HEK293T (cell line): ENCODE measurements at regions not wholly inside any gene's neighbourhood (a gene's known extent, or its start where the extent isn't known, plus 50 kb on each side); places are given as distances from the start of the nearest gene placed in this dataset.

Source experiments
- CTCF ChIA-PET: fragments of 350-600 bp; formaldehyde crosslinking; extraction: SDS; loops from one replicate; lab custom pipeline; 2021; ENCODE audit warnings: antibody characterized with exemption, inconsistent platforms; lab: Yijun Ruan, JAX
- POLR2A ChIA-PET: fragments of 350-600 bp; formaldehyde crosslinking; extraction: SDS; loops from one replicate; lab custom pipeline; 2020; ENCODE audit warnings: antibody characterized with exemption, inconsistent platforms; lab: Yijun Ruan, JAX
- DNase-seq: peaks from one replicate; pipeline ENCODE4 v3.0.0; 2012; ENCODE audit warnings: mixed read lengths; ENCODE audit errors: extremely low spot score
- ARNT ChIP-seq: fragments of 450-650 bp; IDR thresholded peaks from 2 replicates; pipeline ENCODE4 v1.6.1; 2017; ENCODE audit warnings: mild to moderate bottlenecking
- BHLHE40 ChIP-seq: fragments of 450-650 bp; IDR thresholded peaks from 2 replicates; pipeline ENCODE4 v1.6.1; 2016; ENCODE audit warnings: mild to moderate bottlenecking, moderate library complexity, borderline replicate concordance
- CTBP1 ChIP-seq: fragments of 450-650 bp; IDR thresholded peaks from 2 replicates; pipeline ENCODE4 v1.6.1; 2016; ENCODE audit warnings: borderline replicate concordance
- ELF4 ChIP-seq: fragments of 450-650 bp; IDR thresholded peaks from 2 replicates; pipeline ENCODE4 v1.6.1; 2017; ENCODE audit warnings: antibody characterized with exemption
- FOXA1 ChIP-seq: fragments of 450-650 bp; IDR thresholded peaks from 2 replicates; pipeline ENCODE4 v1.6.1; 2016; ENCODE audit warnings: mild to moderate bottlenecking
- FOXK2 ChIP-seq: fragments of 450-650 bp; IDR thresholded peaks from 2 replicates; pipeline ENCODE4 v1.6.1; 2016; ENCODE audit warnings: mild to moderate bottlenecking
- FOXM1 ChIP-seq: fragments of 450-650 bp; IDR thresholded peaks from 2 replicates; pipeline ENCODE4 v1.6.1; 2017; ENCODE audit warnings: mild to moderate bottlenecking, borderline replicate concordance
- HDGF ChIP-seq: fragments of 450-650 bp; IDR thresholded peaks from 2 replicates; pipeline ENCODE4 v1.6.1; 2017; ENCODE audit warnings: antibody characterized with exemption, borderline replicate concordance
- L3MBTL2 ChIP-seq: fragments of 450-650 bp; conservative IDR thresholded peaks from 2 replicates; pipeline ENCODE4 v1.6.1; 2016; ENCODE audit warnings: mild to moderate bottlenecking
- LEF1 ChIP-seq: fragments of 450-650 bp; IDR thresholded peaks from 2 replicates; pipeline ENCODE4 v1.6.1; 2017; ENCODE audit warnings: mild to moderate bottlenecking, borderline replicate concordance
- NFRKB ChIP-seq: fragments of 450-650 bp; IDR thresholded peaks from 2 replicates; pipeline ENCODE4 v1.6.1; 2016; ENCODE audit warnings: mild to moderate bottlenecking, moderate library complexity
- SP1 ChIP-seq: fragments of 450-650 bp; IDR thresholded peaks from 2 replicates; pipeline ENCODE4 v1.6.1; 2017
- SUZ12 ChIP-seq: fragments of 450-650 bp; IDR thresholded peaks from 2 replicates; pipeline ENCODE4 v1.6.1; 2016; ENCODE audit warnings: mild to moderate bottlenecking
- TARDBP ChIP-seq: fragments of 450-650 bp; IDR thresholded peaks from 2 replicates; pipeline ENCODE4 v1.6.1; 2016
- ZNF384 ChIP-seq: fragments of 450-650 bp; IDR thresholded peaks from 2 replicates; pipeline ENCODE4 v1.6.1; 2016
- TF ChIP-seq, protein P1 (sequence below): fragments of 450-650 bp; IDR thresholded peaks from 2 replicates; pipeline ENCODE4 v1.6.1; 2016

DNA sequence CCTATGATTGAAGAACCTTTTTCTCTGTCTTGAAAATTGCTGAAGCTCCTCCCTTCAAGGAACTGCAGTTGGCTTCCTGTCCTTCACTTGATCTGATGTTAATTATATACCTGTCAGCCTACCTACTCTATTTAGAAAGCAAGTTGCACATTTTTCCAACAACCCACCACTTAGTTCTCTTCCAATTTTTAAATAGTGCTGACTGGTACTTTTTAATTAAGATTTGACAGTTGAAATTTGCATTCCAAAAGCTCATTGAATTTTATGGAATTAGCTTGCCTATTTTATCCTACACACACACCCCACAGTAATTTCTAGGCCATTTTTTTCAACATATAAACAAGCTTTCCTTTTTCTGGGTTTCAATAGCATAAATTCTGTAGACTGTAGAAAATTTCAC is 820.3 kb upstream of the FAT3 start:
- ChIA-PET POLR2A (no interaction called here), CTCF (no interaction called here)
- TF ChIP-seq FOXM1 (no peak), ELF4 (no peak), BHLHE40 (no peak), FOXK2 (no peak)
- DNase-seq: no peak

DNA sequence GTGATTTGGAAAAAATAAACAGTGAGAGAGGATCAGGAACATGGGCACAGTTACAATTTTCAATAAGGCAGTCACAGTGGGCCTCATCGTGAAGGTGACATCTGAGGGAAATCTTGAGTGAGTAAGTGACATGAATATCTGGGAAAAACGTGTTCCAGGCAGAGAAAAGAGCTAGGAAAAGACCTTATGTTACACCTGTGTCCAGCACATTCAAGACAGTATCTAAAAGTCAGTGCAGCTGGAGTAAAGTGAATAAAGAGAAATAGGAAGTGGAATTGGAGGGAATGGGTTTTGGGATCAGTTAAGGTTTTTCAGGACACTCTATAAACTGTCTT is 827.5 kb upstream of the FAT3 start:
- POLR2A ChIA-PET: no interaction called here
- TF ChIP-seq ARNT: no peak
- no peak for TF ChIP-seq TARDBP
- no peak for TF ChIP-seq BHLHE40
- TF ChIP-seq FOXM1: no peak
- no peak for TF ChIP-seq ZNF384
- no peak for TF ChIP-seq SUZ12
- TF ChIP-seq FOXK2: no peak
- TF ChIP-seq SP1: no peak
- TF ChIP-seq L3MBTL2: no peak
- TF ChIP-seq, protein P1, sequence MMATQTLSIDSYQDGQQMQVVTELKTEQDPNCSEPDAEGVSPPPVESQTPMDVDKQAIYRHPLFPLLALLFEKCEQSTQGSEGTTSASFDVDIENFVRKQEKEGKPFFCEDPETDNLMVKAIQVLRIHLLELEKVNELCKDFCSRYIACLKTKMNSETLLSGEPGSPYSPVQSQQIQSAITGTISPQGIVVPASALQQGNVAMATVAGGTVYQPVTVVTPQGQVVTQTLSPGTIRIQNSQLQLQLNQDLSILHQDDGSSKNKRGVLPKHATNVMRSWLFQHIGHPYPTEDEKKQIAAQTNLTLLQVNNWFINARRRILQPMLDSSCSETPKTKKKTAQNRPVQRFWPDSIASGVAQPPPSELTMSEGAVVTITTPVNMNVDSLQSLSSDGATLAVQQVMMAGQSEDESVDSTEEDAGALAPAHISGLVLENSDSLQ: no peak
- no peak for TF ChIP-seq LEF1
- no peak for TF ChIP-seq NFRKB
- no peak for TF ChIP-seq HDGF
- DNase-seq: no peak
- CTCF ChIA-PET: no interaction called here

DNA sequence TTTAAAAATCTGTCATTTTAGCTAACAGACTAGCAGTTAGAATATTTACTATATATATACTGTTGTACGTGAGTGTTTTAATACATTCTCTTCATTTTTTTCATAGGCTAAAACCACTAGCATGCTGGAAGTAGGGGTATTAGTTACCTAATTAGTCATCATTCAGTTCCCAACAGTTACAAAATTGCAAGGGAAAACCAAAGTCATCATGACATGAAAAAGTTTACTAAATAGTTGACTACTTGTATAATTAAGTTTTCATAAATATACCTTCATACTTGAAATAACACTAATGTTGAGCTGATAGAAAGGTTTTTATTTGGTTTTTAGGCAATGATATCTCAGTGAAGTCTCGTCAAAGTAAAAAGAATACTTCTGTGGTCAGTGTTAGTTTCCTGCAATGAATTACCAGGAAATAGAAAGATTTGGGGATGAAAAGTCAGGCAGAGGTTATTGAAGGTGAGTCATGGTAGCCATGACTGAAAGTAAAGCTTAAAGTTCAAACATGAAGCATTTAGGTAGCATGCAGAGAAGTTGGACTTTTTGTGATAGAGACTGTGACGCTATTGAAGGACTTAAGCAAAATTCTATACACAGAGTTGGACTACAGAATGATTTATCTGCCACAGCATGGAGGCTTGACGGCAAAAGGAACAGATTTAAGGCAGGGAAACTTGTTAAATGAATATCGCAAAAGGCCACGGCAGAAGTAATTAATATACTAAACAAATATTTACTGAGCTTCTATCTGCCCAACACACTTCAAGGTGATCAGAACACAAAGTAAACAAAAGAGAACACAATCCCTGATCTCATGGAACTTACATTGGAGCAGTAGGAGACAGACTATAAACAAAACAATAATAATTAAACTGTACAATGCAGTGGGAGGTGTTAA is 828.1 kb upstream of the FAT3 start:
- TF ChIP-seq SUZ12 (no peak), FOXA1 (no peak), CTBP1 (no peak), BHLHE40 (no peak), ZNF384 (no peak), TARDBP (no peak), FOXM1 (no peak), ARNT (no peak), FOXK2 (no peak), LEF1 (no peak), ELF4 (no peak), NFRKB (no peak), SP1 (no peak), L3MBTL2 (no peak), HDGF (no peak)
- TF ChIP-seq, protein P1: no peak
- CTCF ChIA-PET: no interaction called here
- no peak for DNase-seq
- POLR2A ChIA-PET: no interaction called here

DNA sequence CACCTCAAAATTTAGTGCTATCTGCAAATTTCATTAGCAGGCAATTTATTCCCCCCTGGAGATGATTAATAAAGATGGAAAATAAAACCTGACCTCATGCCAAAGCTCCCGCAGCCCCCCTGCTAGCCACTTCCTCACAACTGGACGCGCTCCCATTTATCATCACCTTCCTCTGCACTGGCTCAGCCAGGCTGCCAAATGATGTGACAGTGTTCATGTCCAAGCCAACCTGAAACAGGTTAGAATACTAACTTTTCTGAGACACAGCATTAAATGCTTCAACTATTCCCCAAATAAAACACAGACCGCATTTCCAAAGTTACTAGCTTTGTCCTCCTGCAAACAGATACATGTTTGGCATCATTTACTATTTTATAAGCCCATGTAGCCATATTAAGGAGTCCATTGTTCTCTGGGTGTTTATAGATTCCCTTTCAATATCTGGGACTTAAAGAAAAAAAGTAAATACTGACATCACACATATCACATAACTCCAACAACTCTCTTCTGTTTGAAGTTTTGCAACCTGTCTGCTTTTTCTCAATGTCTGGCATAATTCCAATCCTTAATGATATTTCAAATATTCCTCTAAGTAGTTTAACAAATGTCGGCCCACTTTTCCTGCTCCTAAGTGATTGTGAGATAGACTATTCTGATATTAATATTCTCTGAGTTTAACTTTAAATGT is 829.7 kb upstream of the FAT3 start:
- CTCF ChIA-PET: no interaction called here

DNA sequence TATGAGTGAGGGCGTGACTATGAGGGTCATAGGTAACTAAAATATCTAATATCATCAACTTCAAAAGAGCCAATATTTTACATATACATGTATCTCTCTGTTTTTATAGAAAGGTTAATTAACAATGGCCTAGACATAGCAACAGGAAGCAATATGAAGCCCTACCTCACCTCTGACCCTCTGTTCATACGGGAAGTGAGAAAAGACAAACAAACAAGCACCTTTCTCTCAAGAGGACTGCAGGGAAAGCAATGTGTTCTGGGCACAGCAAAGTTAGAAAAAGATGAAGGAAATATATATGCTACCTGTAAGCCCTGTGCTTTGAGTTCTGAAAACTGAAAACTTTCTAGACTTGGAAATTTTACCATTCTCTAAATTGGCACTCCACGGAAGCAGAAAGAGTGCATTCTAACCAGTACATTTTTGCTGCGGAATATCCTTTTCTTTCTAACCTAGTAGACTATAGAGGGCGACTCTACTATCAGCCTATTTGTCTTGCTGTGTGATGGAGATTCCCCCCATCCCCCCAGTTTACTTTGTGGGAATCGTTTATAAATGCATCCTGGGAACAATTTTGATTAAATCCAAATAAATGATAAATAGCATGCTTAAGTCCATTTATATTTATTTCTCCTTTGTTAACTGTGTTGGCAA is 830.4 kb upstream of the FAT3 start:
- ChIA-PET POLR2A (no interaction called here), CTCF (no interaction called here)
- TF ChIP-seq L3MBTL2 (no peak), ZNF384 (no peak), FOXA1 (no peak), CTBP1 (no peak), ARNT (no peak)
- DNase-seq: no peak

More for the DNA sequence above, 829.7 kb upstream of the FAT3 start:
- no peak for DNase-seq
- POLR2A ChIA-PET: no interaction called here
- TF ChIP-seq FOXA1 (no peak), HDGF (no peak), FOXK2 (no peak)

DNA sequence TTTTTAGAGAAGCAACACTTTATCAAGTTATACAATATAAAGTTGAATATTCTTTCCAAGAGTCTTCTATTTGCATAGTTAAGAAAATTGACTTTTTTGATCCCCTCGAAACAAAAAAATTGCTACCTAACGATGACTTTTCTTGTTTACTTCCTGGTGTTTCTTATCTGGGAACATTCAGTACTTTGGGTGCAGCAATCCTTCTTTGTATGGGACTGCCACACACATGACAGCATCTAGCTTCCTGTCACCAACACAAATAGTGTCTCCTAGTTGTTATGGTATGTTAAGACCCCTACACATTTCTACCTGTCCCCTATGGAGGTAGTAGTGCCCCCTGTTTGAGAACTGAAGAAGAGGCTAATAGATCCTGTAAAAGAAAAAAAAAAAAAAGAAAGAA is 841.7 kb upstream of the FAT3 start:
- TF ChIP-seq ELF4 (no peak), FOXA1 (no peak), LEF1 (no peak), TARDBP (no peak), NFRKB (no peak), BHLHE40 (no peak), HDGF (no peak), ZNF384 (no peak), L3MBTL2 (no peak), SUZ12 (no peak), SP1 (no peak), FOXM1 (no peak), CTBP1 (no peak)

More for the DNA sequence above, 841.7 kb upstream of the FAT3 start:
- CTCF ChIA-PET: no interaction called here
- POLR2A ChIA-PET: no interaction called here
- no peak for DNase-seq
